Stimulated activated CD4-positive, alpha-beta T cell treated with anti-CD3 and anti-CD28 coated beads, Interleukin-4, amount 100 ng/mL, for 24 hours (primary cell): ENCODE measurements at regions not wholly inside any gene's neighbourhood (a gene's known extent, or its start where the extent isn't known, plus 50 kb on each side); places are given as distances from the start of the nearest gene placed in this dataset.

Experiments used
- DNase-seq: peaks from one replicate; pipeline ENCODE4 v3.0.0-alpha.2; 2020

DNA sequence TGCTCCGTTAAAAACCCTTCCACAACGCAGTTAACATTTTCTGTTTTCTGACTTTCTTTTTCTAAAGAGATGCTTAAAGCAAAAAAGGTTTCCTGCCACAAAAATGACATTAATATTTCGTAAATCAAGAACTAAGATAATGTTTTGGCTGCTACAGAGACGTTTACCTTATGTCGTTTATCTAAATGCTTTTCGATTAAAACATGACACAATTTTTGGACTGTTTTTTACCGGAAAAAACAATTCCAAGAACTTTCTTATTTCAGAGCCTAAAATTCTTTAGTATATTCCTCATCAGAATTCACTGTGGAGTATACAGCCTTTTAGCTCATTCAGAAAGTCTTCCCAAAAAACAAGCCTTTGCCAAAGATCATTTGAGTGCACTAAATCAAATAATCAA lies 278.0 kb upstream of the TCF4 start:
- no peak for DNase-seq

GRCh38 chr18:55864281-55864680 lies 276.3 kb upstream of the TCF4 start:
- no peak for DNase-seq

DNA sequence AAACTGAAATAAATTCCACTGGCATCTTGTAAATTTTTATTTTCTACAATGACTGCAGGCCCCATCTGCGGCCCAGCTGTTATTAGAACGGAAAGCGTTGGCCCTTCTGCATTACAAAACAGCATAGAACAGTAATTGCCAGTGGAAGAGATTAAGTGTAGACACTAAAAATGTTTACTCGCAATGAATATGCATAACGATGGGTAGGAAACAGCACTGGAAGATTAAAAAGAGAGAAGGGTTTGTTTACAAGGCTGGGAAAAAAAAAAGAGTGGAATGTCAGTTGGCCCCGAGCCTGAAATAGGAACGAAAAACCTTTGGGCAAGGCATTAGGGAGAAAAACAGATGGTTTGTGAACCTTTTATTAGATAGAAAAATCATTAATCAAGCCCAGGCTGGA lies 275.9 kb upstream of the TCF4 start:
- DNase-seq, result no peak

- DNase-seq, result no peak
Measured at GRCh38 chr18:55863391-55863706, 275.4 kb upstream of the TCF4 start.

- no peak for DNase-seq
Measured at GRCh38 chr18:55862693-55863390, 274.9 kb upstream of the TCF4 start.

- no peak for DNase-seq
Measured at GRCh38 chr18:55861266-55861665, 273.3 kb upstream of the TCF4 start.

- no peak for DNase-seq
Measured at GRCh38 chr18:55858661-55859515, 270.9 kb upstream of the TCF4 start.

- DNase-seq, result no peak
Measured at GRCh38 chr18:55857956-55858355, 270.0 kb upstream of the TCF4 start.

DNA sequence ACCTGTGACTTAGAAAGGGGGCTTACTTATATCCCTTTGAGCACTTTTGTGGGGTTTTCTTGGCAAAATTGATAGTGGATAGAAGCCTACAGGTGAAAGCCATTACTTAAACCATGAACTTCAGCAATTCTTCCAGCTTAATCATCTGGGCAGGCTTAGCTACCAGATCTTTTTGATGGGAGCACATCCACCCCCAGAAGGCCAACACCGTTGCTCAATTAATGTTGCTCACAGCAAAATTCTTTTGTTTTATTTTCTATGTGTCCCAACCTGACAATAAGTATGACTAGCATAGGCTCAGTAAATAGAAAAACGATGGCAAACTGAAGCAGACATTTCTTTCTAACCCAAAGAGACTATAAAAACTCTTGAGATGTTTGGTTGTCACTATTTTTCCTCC lies 269.4 kb upstream of the TCF4 start:
- DNase-seq, result no peak

DNA sequence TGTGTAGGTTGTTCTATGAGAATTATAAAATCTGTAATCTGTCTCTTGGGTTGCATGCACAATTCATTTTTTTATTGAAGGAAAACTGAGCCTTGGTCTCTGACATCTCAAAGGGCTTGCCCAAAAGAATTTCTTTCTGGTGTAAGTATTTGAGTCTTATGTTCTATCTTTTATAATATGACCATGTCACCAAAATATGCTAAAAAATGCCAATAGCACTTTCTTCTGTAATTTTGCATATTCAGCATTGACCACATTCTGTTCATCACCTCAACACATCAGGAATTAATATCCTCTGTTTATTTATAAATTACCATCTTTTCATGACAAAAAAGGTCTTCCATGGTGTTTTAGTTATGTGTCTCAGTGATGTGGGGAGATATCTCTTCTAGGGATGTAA lies 268.7 kb upstream of the TCF4 start:
- DNase-seq, result no peak

- no peak for DNase-seq
Measured at GRCh38 chr18:55856229-55856628, 268.2 kb upstream of the TCF4 start.

DNA sequence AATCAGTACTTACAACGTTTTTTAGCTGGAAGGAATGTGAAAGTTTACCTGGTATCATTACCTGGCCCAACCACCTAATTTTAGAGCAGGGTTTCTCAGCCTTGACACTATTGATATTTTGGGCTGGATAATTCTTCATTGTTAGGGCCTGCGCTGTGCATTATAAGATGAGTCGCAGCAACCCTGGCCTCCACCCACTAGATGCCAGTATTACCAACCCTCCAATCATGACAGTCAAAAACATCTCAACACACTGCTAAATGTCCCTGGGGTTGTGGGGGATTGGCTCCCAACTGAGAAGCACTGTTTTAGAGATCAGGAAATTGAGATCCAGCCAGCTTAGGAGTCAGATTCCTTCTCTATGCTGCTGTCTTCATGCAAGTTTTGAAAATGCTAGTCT lies 265.3 kb upstream of the TCF4 start:
- DNase-seq, result no peak

DNA sequence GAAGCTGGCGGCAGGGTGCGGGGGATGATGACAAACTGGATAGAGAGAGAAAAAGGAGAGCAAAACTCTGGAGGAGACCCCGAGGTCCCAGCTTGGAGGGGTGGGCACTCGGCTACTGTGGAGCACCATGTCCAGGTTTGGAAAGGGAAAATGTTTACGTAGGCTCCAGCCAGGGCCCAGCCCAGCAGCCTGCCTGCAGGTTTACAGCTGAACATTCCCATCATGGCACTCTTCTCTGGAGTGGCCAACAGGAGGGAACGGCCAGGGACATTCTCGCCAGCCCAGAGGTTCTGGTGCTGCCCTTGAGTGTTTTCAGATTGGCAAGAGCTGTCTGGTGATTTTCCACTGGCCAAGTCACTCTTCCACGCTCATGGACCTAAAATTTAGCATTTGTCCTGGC lies 262.9 kb upstream of the TCF4 start:
- DNase-seq, result no peak

- DNase-seq, result no peak
Measured at GRCh38 chr18:55849391-55849790, 261.4 kb upstream of the TCF4 start.

DNA sequence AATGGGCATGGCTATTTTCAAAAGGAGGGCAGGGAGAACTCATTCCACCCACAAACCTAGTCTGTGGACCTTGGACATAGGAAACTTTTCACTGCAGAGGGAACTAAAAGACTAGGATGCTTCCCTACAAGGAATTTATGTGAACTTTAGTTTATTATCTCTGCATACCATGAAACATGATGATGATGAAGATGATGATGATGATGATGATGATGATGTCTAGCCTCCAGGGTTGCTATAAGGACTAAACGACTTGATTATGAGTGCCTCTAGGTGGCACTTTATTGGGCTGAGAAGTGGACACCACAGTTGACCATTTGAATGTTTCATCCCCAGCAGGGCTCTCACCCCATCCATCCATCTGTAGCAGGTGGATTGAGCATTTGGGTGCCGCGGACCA lies 260.0 kb upstream of the TCF4 start:
- no peak for DNase-seq

DNA sequence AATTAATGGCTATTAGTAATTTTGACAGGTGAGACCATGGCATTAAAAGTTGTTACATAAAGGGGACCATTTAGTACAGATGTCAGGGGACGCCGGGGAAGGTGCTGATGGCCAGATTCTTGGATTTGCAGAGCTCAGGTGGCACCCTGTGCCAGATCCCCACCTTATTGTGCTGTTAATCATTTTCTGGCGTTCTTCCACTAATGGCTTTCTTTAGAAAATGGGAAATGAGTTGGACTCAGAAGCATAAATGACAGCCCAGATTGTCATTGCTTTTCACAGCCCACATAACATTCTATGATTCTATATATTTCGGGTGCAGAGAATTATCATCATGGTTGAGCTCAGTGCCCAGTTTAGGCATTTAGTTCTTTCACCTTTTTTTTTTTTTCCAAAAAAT lies 257.2 kb upstream of the TCF4 start:
- no peak for DNase-seq

GRCh38 chr18:55844382-55844781 lies 256.4 kb upstream of the TCF4 start:
- no peak for DNase-seq

GRCh38 chr18:55841314-55841713 lies 253.3 kb upstream of the TCF4 start:
- no peak for DNase-seq

DNA sequence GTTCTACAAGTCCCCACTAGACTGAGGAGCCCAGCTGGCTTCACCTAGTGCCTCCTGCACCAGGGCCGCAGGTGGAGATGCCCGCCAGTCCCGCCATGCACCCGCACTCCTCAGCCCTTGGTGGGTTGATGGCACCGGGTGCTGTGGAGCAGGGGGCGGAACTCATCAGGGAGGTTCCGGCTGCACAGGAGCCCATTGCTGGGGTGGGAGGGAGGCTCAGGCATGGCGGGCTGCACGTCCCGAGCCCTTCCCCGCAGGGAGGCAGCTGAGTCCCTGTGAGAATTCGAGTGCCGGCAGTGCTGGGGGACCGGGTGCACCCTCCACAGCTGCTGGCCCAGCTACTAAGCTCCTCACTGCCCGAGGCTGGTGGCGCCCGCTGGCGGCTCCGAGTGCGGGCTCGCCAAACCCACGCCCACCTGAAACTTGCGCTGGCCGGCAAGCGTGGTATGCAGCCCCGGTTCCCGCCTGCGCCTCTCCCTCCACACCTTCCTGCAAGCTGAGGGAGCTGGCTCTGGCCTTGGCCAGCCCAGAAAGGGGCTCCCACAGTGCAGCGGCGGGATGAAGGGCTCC lies 252.7 kb upstream of the TCF4 start:
- no peak for DNase-seq

DNA sequence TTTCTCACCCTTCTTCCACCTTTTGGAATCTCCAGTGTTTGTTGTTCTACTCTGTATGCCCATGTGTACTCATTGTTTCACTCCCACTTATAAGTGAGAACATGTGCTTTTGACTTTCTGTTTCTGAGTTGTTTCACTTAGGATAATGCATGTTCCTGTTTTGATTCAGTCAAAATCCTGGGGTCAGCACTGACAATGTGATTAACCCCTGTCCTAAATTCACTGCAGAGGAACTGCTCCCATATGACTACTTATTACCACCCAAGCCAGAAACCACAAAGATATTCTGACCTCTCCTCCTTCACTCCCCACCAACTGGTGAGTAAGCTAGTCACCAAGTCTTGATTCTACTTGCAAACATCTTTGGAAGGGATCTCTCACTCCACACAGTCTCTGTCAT lies 251.4 kb upstream of the TCF4 start:
- no peak for DNase-seq

- DNase-seq, result no peak
Measured at GRCh38 chr18:55838841-55839240, 250.8 kb upstream of the TCF4 start.

DNA sequence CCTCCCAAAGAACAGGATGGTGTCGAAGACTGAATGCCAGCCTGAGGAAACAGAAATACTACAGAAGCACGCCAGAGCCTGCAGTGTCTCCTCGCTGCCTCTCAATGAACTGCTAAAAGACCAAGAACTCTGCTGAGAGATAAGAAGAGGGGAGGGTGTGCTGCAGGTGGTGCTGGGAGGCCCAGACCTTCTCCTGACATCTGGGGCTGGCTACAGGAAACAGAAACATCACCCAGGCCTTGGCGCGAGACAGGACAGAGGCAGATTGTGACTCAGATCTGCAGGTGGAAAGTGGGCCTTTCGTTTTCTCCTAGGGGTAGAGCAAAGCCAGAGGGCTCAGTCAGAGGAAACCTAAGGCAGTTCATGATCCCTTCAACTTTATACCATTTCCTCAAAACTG lies 250.3 kb upstream of the TCF4 start:
- DNase-seq, result no peak

DNA sequence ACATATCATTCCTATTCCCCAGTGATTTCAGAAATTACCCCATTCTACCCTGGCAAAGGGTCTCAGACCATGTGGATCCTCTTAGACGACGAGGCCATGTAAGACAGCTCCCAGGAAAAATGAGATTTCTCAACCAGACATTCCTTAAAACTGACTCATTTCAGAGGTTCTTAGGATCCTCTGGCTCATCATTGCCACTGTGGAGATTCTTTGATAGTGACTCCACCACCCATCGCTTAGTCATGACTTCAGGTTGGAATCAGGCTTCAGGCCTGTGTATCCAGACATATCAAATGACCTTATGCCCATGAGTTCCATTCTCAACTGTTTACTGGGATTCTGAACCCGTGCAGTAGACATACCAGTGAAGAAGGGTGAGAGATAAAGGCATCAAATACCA lies 245.6 kb upstream of the TCF4 start:
- no peak for DNase-seq

DNA sequence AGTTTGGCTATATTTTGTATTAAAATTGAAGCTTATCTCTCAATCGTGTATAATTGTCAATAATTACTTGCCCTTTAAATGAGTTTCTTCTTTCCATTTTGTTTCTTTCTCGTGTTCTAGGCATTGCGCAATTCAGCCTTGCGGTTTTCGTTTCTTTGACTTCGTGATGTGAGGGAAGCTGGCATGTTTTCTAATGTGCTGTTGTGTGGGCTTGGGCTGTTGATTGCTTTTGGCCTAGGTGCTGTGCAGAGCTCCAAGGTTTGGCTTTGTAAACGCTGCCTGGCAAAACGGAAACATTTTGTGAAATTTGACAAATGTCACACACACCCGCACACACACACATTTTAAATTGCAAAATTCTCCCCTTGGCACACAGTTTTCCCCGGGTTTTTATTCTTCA lies 242.6 kb upstream of the TCF4 start:
- no peak for DNase-seq

- no peak for DNase-seq
Measured at GRCh38 chr18:55821219-55821618, 233.2 kb upstream of the TCF4 start.
